PC-9 (cell line): ENCODE measurements at regions not wholly inside any gene's neighbourhood (a gene's known extent, or its start where the extent isn't known, plus 50 kb on each side); places are given as distances from the start of the nearest gene placed in this dataset.

Experiments
- BruUV-seq: library from RNA; stranded (reverse); fragments of 400-500 nt; replicated peaks from 2 replicates; lab custom pipeline; 2021; lab: Mats Ljungman, UMichigan
- CTCF ChIA-PET: fragments of 300-600 bp; sonication (Branson Sonifier 250); formaldehyde crosslinking; loops from one replicate; lab custom pipeline; 2022; ENCODE audit warnings: antibody characterized with exemption; lab: Charles Lee
- POLR2A ChIA-PET: fragments of 300-600 bp; sonication (Branson Sonifier 250); formaldehyde crosslinking; loops from one replicate; lab custom pipeline; 2022; ENCODE audit warnings: antibody characterized with exemption; ENCODE audit not compliant: unreplicated experiment; lab: Charles Lee
- DNase-seq, 2 experiments: peaks; one replicate each; pipeline versions ENCODE4 v3.0.0 to v3.0.0-alpha.2; 2015 to 2022; ENCODE audit warnings: mixed read lengths in 1 of 2
- H2AFZ ChIP-seq: fragments of 200-600 bp; sonication (generic); 2 replicates; pipeline ENCODE4 v1.8.1; 2017; ENCODE audit warnings: antibody characterized with exemption
- H3F3A ChIP-seq: fragments of 200-600 bp; sonication (generic); 2 replicates; pipeline ENCODE4 v1.8.1; 2017; ENCODE audit warnings: antibody characterized with exemption, mild to moderate bottlenecking, low read depth; ENCODE audit not compliant: insufficient read depth
- H3K27ac ChIP-seq: fragments of 200-600 bp; sonication (generic); 2 replicates; pipeline ENCODE4 v1.6.1; 2016; ENCODE audit warnings: mixed run types
- H3K27me3 ChIP-seq: fragments of 200-600 bp; sonication (generic); 2 replicates; pipeline ENCODE4 v1.6.1; 2016; ENCODE audit warnings: low read depth, mixed run types; ENCODE audit not compliant: insufficient read depth
- H3K36me3 ChIP-seq: fragments of 200-600 bp; sonication (generic); 2 replicates; pipeline ENCODE4 v1.6.1; 2016; ENCODE audit warnings: low read depth, mixed run types
- H3K4me1 ChIP-seq: fragments of 200-600 bp; sonication (generic); replicated peaks from 2 replicates; pipeline ENCODE4 v1.6.1; 2016; ENCODE audit warnings: mixed run types; ENCODE audit not compliant: insufficient read depth
- H3K4me2 ChIP-seq: fragments of 200-600 bp; sonication (generic); 2 replicates; pipeline ENCODE4 v1.6.1; 2017; ENCODE audit warnings: mixed run types
- H3K4me3 ChIP-seq: fragments of 200-600 bp; sonication (generic); 2 replicates; pipeline ENCODE4 v1.6.1; 2016; ENCODE audit warnings: mixed run types
- H3K79me2 ChIP-seq: fragments of 200-600 bp; sonication (generic); 2 replicates; pipeline ENCODE4 v1.6.1; 2017; ENCODE audit warnings: low read depth, mixed run types
- H3K9me2 ChIP-seq: fragments of 200-600 bp; sonication (generic); 2 replicates; pipeline ENCODE4 v1.8.1; 2017; ENCODE audit warnings: mild to moderate bottlenecking; ENCODE audit not compliant: insufficient read depth
- H3K9me3 ChIP-seq: fragments of 200-600 bp; sonication (generic); 2 replicates; pipeline ENCODE4 v1.8.1; 2016; ENCODE audit warnings: low read depth; ENCODE audit not compliant: insufficient read depth
- H4K20me1 ChIP-seq: fragments of 200-600 bp; sonication (generic); 2 replicates; pipeline ENCODE4 v1.8.1; 2017; ENCODE audit not compliant: insufficient read depth
- EZH2 ChIP-seq: fragments of 200-600 bp; sonication (generic); IDR thresholded peaks from 2 replicates; pipeline ENCODE4 v1.8.0; 2017; ENCODE audit warnings: antibody characterized with exemption, low read depth
- intact Hi-C: fragments of 100-400 bp; cut with micrococcal nuclease; formaldehyde crosslinking; loops from one replicate; pipeline ENCODE4 v1.10.0; 2022; ENCODE audit not compliant: unreplicated experiment
- TF ChIP-seq, protein P1 (sequence below): fragments of 200-600 bp; sonication (generic); conservative IDR thresholded peaks from 2 replicates; pipeline ENCODE4 v1.6.1; 2017; ENCODE audit warnings: mixed run types, antibody characterized with exemption, mild to moderate bottlenecking, moderate library complexity

- no peak for DNase-seq
- ChIA-PET CTCF (no interaction called here), POLR2A (no interaction called here)
- H3K36me3 ChIP-seq, result no peaks in the 10 kb centered on the region
- no TSS peak for BruUV-seq
- H3K79me2 ChIP-seq, result no peaks in the 10 kb centered on the region
- no peaks in the 10 kb centered on the region for H3K4me1 ChIP-seq
- H3K4me3 ChIP-seq, result no peak overlapping the region
- no peaks in the 10 kb centered on the region; the same call in 1 of the 2 replicates for H3K9me2 ChIP-seq
- H3F3A ChIP-seq, result no peaks in the 10 kb centered on the region
- no peak overlapping the region for H2AFZ ChIP-seq
- no peak overlapping the region for H3K27ac ChIP-seq
- no peaks in the 10 kb centered on the region for H3K9me3 ChIP-seq
- peaks cover 13% of the 10 kb centered on the region; the same call in 1 of the 2 replicates for H3K27me3 ChIP-seq
- intact Hi-C loops, result no loop called here
- no peak for TF ChIP-seq EZH2
- TF ChIP-seq, protein P1, sequence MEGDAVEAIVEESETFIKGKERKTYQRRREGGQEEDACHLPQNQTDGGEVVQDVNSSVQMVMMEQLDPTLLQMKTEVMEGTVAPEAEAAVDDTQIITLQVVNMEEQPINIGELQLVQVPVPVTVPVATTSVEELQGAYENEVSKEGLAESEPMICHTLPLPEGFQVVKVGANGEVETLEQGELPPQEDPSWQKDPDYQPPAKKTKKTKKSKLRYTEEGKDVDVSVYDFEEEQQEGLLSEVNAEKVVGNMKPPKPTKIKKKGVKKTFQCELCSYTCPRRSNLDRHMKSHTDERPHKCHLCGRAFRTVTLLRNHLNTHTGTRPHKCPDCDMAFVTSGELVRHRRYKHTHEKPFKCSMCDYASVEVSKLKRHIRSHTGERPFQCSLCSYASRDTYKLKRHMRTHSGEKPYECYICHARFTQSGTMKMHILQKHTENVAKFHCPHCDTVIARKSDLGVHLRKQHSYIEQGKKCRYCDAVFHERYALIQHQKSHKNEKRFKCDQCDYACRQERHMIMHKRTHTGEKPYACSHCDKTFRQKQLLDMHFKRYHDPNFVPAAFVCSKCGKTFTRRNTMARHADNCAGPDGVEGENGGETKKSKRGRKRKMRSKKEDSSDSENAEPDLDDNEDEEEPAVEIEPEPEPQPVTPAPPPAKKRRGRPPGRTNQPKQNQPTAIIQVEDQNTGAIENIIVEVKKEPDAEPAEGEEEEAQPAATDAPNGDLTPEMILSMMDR, result no peak
- H4K20me1 ChIP-seq, result 0 out of 2 replicates have a peak, but pooled peaks cover 2% of the 10 kb centered on the region
- H3K4me2 ChIP-seq, result no peak overlapping the region
Measured at GRCh38 chr5:6026766-6027406, 351.5 kb downstream of the MED10 start.

DNA sequence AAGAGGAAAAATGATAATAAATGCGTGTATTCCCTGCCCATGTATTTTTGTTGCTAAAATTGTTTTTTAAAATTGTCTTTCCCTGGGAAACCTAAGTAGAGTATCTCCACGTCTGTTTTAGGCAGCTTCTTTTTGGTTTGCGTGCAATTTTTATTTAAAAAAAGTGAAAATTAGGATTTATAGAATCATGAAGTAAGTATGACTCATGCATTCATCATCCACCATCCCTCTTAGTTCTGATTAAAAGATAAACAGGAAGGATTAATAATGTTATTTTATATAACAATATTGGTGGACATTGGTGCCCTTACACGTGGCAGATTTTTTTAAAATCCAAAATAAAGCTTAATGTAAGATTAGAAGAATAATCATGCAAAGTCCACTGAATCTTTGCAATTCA lies 358.7 kb downstream of the MED10 start:
- Histone ChIP-seq H4K20me1 (no peaks in the 10 kb centered on the region), H3F3A (no peaks in the 10 kb centered on the region), H3K4me3 (no peak overlapping the region), H3K36me3 (no peaks in the 10 kb centered on the region), H3K27me3 (no peaks in the 10 kb centered on the region), H3K79me2 (no peaks in the 10 kb centered on the region), H3K4me2 (no peak overlapping the region), H3K9me2 (no peaks in the 10 kb centered on the region; the same call in 1 of the 2 replicates), H3K4me1 (no peaks in the 10 kb centered on the region), H3K27ac (no peak overlapping the region), H3K9me3 (no peaks in the 10 kb centered on the region), H2AFZ (no peak overlapping the region)
- CTCF ChIA-PET, result no interaction called here
- intact Hi-C loops, result no loop called here
- DNase-seq, result no peak
- BruUV-seq, result no TSS peak
- POLR2A ChIA-PET, result no interaction called here
- no peak for TF ChIP-seq EZH2
- TF ChIP-seq, protein P1, result no peak

- Histone ChIP-seq H3K9me3 (no peaks in the 10 kb centered on the region), H2AFZ (no peak overlapping the region), H3K36me3 (no peaks in the 10 kb centered on the region), H4K20me1 (0 out of 2 replicates have a peak, but pooled peaks cover 3% of the 10 kb centered on the region), H3K27ac (no peak overlapping the region), H3K4me2 (no peak overlapping the region), H3K4me3 (no peak overlapping the region), H3F3A (no peaks in the 10 kb centered on the region), H3K9me2 (no peaks in the 10 kb centered on the region), H3K4me1 (no peaks in the 10 kb centered on the region), H3K79me2 (no peaks in the 10 kb centered on the region), H3K27me3 (no peaks in the 10 kb centered on the region)
- intact Hi-C loops, result no loop called here
- CTCF ChIA-PET, result no interaction called here
- POLR2A ChIA-PET, result no interaction called here
- TF ChIP-seq EZH2, result no peak
- TF ChIP-seq, protein P1, result no peak
- BruUV-seq, result no TSS peak
- DNase-seq, result no peak
Measured at GRCh38 chr5:6013506-6013905, 364.8 kb downstream of the MED10 start.
